GM20000 (cell line): ENCODE measurements at regions not wholly inside any gene's neighbourhood (a gene's known extent, or its start where the extent isn't known, plus 50 kb on each side); places are given as distances from the start of the nearest gene placed in this dataset.

Experiments
- DNase-seq: peaks from one replicate; pipeline ENCODE4 v3.0.0; 2012; ENCODE audit warnings: low spot score
- TF ChIP-seq, protein P1 (sequence below): IDR thresholded peaks from 2 replicates; pipeline ENCODE4 v1.5.1; 2012; ENCODE audit warnings: mild to moderate bottlenecking, control low read depth; ENCODE audit errors: extremely low read depth, missing control alignments

- TF ChIP-seq, protein P1, sequence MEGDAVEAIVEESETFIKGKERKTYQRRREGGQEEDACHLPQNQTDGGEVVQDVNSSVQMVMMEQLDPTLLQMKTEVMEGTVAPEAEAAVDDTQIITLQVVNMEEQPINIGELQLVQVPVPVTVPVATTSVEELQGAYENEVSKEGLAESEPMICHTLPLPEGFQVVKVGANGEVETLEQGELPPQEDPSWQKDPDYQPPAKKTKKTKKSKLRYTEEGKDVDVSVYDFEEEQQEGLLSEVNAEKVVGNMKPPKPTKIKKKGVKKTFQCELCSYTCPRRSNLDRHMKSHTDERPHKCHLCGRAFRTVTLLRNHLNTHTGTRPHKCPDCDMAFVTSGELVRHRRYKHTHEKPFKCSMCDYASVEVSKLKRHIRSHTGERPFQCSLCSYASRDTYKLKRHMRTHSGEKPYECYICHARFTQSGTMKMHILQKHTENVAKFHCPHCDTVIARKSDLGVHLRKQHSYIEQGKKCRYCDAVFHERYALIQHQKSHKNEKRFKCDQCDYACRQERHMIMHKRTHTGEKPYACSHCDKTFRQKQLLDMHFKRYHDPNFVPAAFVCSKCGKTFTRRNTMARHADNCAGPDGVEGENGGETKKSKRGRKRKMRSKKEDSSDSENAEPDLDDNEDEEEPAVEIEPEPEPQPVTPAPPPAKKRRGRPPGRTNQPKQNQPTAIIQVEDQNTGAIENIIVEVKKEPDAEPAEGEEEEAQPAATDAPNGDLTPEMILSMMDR = no peak
- no peak for DNase-seq
Observed at GRCh38 chr9:134218230-134218629, 53.9 kb upstream of the RNU6ATAC start.

- TF ChIP-seq, protein P1 = no peak
Observed at GRCh38 chr9:134219646-134220060, 55.3 kb upstream of the RNU6ATAC start.

DNA sequence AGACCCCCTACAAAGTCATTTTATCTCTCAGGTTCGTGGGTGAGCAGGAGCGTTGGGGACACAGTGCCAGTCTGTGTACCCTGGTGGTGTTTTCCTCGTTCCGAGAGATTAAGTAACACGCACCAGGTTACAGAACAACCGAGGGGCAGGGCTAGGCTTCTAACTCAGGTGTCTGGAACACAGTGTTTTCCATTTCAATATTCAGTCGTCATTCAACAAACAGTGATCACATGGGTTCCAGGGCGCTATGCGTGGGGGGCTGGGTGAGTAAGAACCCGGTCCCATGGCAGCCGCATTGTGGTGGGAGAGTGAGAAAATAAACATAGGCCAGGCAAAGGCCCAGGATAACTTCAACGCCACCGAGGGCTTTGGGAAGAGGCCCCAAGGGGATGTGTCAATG lies 55.9 kb upstream of the RNU6ATAC start:
- TF ChIP-seq, protein P1 = no peak
- no peak for DNase-seq

More at GRCh38 chr9:134219646-134220060, 55.3 kb upstream of the RNU6ATAC start:
- DNase-seq = no peak

- TF ChIP-seq, protein P1 = no peak
- DNase-seq = no peak
Observed at GRCh38 chr9:134221273-134222017, 57.1 kb upstream of the RNU6ATAC start.

DNA sequence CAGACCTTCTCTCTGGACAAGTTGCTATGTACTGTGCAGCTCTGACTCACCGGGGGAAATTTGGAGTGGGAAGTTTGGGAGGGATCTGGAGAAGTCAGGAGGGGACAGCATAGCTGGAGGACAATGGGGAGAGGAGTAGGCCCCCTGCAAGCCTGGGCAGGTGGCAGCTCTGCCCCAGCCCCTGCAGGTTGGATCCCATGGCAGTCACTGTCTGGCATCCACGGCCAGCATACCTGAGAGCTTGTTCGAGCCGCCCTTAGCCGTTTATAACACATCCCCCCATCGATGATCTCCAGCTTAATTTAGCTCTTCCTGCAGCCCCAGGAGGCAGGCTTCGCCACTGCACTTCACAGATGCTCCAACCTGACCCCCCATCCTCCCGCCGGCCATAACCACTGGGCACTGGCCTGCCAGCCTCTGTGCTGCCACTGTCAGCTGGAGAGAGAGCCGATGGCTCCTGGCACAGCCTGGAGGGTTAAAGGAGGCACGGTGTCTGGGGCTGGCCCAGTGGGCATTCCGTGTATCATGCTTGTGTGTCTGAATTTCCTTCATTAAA lies 57.7 kb upstream of the RNU6ATAC start:
- TF ChIP-seq, protein P1 = no peak
- DNase-seq = no peak

DNA sequence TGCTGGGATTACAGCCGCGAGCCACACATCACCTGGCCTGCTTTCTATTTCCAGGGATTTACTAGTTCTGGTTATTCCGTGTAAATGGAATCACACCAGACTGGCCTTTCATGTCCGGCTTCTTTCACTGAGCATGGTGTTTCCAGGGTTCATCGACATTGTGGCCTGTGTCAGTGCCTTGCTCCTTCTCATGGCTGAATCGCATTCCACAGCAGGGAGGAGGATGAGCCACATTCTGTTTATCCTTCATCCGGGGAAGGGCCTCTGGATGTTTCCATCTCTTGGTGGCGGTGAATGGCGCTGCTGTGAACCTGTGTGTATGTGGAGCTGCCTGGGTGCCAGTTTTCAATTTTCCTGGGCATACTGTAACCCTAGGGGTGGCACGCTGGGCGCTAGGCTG lies 58.7 kb upstream of the RNU6ATAC start:
- DNase-seq = no peak
- TF ChIP-seq, protein P1 = no peak

DNA sequence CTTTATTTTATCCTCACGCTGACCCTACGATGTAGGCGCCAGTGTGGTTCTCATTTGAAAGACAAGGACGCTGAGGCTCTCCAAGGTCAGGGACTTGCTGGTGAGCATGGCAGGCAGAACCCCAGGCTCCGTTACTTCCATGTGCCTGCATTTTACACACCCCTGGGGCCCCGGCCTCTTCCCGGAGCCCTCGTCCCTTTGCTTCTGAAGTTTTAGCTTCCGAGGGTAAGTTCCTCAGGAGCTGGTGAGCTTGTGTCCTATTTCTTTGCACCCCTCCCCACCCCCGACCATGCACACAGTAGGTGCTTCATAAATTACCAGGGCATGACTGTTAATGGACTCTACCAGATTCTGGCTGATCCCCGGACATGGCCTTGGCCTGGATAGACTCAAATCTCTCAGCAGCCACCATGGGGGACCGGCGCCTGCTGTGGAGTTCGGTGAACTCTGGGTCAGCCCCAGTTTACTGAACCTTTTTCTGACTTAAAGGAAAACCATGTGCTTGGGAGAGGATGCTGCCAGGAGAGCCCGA lies 59.3 kb upstream of the RNU6ATAC start:
- TF ChIP-seq, protein P1 = no peak
- DNase-seq = no peak
